NB4 (cell line): ENCODE measurements at regions not wholly inside any gene's neighbourhood (a gene's known extent, or its start where the extent isn't known, plus 50 kb on each side); places are given as distances from the start of the nearest gene placed in this dataset.

Experiments used
- DNase-seq: peaks from one replicate; pipeline ENCODE4 v3.0.0; 2010; ENCODE audit warnings: low read depth
- H3K4me3 ChIP-seq: one replicate; pipeline ENCODE4 v1.5.1; 2011; ENCODE audit warnings: mild to moderate bottlenecking, low read depth, low read length, moderate library complexity
- CTCF ChIP-seq: IDR thresholded peaks from one replicate; pipeline ENCODE4 v1.5.1; 2012; ENCODE audit warnings: low read depth, low read length
- MYC ChIP-seq: IDR thresholded peaks from 2 replicates; pipeline ENCODE4 v1.6.1; 2011; ENCODE audit warnings: low read depth, low read length
- POLR2A ChIP-seq: IDR thresholded peaks from 2 replicates; pipeline ENCODE4 v1.6.1; 2011; ENCODE audit warnings: mild to moderate bottlenecking; ENCODE audit not compliant: insufficient read length; ENCODE audit errors: extremely low read depth
- TF ChIP-seq, protein P1 (sequence below): IDR thresholded peaks from 2 replicates; pipeline ENCODE4 v1.6.1; 2011; ENCODE audit warnings: low read depth, low read length

DNA sequence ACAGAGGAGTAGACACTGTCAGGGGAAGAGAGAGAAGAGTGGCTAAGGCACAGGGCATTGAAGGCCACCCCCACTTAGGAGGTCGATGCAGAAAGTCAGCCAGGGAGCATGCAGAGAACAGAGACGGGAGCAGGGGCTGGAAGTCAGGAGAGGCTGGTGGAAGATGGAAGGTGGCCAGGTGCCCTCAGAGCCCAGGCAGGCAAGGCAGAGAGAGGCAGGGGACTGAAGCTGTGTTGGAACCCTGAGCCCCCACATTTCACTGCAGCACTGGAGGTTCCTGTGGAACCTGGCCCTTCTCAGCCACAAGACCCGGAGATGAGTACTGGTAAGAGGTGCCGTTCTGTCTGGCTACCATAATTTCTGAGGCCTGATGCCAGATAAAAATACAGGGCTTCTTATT is 238.3 kb upstream of the NCAM1 start:
- TF ChIP-seq, protein P1, sequence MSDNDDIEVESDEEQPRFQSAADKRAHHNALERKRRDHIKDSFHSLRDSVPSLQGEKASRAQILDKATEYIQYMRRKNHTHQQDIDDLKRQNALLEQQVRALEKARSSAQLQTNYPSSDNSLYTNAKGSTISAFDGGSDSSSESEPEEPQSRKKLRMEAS = no peak
- TF ChIP-seq MYC (no peak), CTCF (no peak)
- no peak for DNase-seq
- H3K4me3 ChIP-seq = no peak overlapping the region

DNA sequence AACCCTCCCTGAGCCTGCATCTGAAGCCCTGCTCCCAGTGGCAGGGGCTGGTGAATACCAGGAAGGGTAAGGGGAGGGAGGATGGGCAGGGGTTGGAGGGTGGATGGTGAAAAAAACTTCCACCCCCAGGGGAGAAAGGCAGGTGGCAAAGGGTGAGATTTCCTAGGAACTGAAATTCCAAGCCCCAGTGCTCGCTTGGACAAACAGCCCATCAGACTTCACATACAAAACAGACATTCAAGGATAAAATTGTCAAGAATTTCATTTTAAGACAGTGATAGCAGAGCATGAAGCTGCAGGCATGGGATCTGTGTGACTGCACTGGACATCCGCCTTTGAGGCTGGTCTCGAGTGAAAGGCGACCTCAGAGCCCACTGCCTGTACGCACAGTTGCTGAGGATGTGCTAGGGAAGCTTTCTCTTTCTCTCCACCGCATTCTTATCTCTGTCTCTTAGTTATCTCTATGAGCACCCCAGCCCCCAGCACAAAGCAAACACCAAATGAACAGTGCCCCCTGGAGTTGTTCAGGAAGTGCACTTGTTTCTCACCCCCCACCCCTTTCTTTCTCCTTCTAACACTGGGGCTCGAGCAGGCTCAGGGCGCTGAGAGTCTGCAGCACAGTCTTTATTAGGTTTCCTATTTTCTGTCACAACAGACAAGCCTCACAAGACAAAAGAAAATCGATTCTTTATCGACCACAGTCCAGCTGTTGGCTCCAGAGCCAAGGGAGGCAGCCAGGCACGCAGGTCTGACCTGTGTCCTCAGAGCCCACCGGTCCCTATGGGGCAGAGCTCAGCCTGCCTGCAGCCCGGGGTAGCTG is 237.3 kb upstream of the NCAM1 start:
- no peak for DNase-seq
- no peak overlapping the region for H3K4me3 ChIP-seq
- TF ChIP-seq POLR2A = no peak
- no peak for TF ChIP-seq MYC
- TF ChIP-seq, protein P1 = no peak
- no peak for TF ChIP-seq CTCF

GRCh38 chr11:112724496-112724790 is 236.8 kb upstream of the NCAM1 start:
- H3K4me3 ChIP-seq = no peak overlapping the region
- DNase-seq = no peak
- TF ChIP-seq, protein P1 = no peak
- TF ChIP-seq CTCF (no peak), POLR2A (no peak), MYC (no peak)

DNA sequence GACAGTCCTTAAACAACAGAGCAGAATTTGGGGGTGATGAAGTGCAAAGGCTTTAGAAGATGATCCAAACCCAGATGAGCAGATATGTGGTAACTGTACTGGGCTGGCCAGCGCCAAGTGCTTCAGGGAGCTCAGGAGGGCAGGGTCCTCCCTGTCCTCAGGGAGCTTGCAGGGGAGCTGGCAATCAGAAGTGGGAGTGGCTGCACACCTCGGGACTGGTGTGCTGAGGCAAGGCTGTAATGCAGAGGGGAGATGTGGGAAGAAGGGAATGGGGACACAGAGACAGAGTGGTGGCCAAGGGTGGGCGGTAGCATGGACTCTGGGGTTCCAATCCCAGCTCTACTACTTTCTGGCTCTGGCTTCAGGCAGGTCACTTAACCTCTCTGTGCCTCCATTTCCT is 235.6 kb upstream of the NCAM1 start:
- TF ChIP-seq POLR2A = no peak
- TF ChIP-seq CTCF = no peak
- TF ChIP-seq, protein P1 = no peak
- TF ChIP-seq MYC = no peak
- no peak for DNase-seq

DNA sequence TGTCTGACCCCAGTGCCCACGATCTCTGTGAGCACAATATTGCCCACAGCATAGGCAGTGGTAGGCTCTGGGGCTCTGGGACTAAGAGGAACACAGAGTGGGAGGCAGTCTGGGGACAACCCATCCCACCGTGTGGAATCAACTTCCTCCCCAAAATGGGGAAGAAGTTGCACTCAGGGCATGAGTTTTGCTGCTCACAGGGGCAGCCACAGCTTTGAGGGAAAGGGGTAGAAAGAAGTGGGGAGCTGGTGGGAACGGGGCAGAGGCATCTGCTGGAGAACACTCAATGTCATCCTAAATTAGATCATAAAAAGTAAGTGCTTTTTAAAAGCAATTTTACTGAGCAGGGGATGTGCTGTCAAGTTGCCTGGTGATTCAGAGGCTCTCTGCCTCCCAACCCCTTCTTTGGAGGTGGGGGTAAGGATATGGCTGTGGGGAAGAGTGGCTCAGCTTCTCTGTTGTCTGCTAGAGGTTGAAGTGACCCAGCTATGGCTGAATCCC is 233.8 kb upstream of the NCAM1 start:
- no peak for DNase-seq
- TF ChIP-seq, protein P1 = no peak
- TF ChIP-seq MYC = no peak
- H3K4me3 ChIP-seq = no peak overlapping the region

More for the DNA sequence above, 235.6 kb upstream of the NCAM1 start:
- no peak overlapping the region for H3K4me3 ChIP-seq

- TF ChIP-seq CTCF (no peak), MYC (no peak), POLR2A (no peak)
- TF ChIP-seq, protein P1 = no peak
- H3K4me3 ChIP-seq = no peak overlapping the region
- DNase-seq = no peak
Observed at GRCh38 chr11:112728288-112728687, 232.9 kb upstream of the NCAM1 start.
